GM18517 (cell line): ENCODE measurements at regions not wholly inside any gene's neighbourhood (a gene's known extent, or its start where the extent isn't known, plus 50 kb on each side); places are given as distances from the start of the nearest gene placed in this dataset.
"Not testable (repeated sequence)": the region's sequence is repeated elsewhere in the genome, so short reads cannot be mapped to it uniquely, and the experiment has no call there.

ENCODE experiments used
- ATAC-seq: cut with Tn5 transposase; IDR thresholded peaks from one replicate; pipeline ENCODE4 v1.9.1; 2021; ENCODE audit warnings: mild to moderate bottlenecking, moderate library complexity; ENCODE audit not compliant: unreplicated experiment

- ATAC-seq = no peak
Observed at GRCh38 chr1:58966103-58966916, 182.5 kb upstream of the JUN start.

- no peak for ATAC-seq
Observed at GRCh38 chr1:58966917-58967740, 183.3 kb upstream of the JUN start.

DNA sequence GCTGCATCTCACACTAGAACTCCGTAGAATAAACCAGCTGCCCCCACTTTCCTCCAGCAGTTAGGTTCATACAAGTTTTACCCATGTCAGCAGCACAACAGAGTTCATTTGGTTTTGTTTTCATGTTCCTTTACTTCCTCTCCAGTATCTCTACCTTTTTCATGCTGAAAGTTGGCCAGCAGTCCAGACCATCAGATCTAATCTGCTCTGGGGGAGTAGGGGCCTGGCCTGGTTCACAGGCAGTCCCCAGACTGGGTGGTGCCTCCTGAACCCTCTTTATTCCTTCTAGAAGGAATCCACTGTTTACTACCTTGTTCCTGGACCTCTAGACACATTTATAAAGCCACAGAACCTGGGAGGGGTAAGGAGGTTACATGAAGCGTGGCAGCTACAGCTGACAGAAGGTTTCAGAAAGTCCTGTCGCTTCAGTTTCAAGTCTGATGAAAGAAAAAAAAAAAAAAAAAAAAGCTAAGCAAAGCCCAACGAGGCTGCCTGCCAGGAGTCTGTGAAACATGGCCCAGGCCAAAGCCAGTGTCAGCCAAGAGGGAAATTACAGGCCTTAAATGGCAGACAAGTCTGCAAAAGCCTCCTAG is 184.6 kb upstream of the JUN start:
- ATAC-seq = peak; percentile 91

- ATAC-seq = not testable (repeated sequence)
Observed at GRCh38 chr1:58969176-58969575, 185.3 kb upstream of the JUN start.

- no peak for ATAC-seq
Observed at GRCh38 chr1:58971629-58972140, 187.8 kb upstream of the JUN start.

GRCh38 chr1:58975888-58976287 is 192.0 kb upstream of the JUN start:
- ATAC-seq = no peak

GRCh38 chr1:58976294-58976693 is 192.4 kb upstream of the JUN start:
- no peak for ATAC-seq

- no peak for ATAC-seq
Observed at GRCh38 chr1:58977598-58977997, 193.8 kb upstream of the JUN start.

- no peak for ATAC-seq
Observed at GRCh38 chr1:58978096-58978495, 194.2 kb upstream of the JUN start.

GRCh38 chr1:58979086-58979485 is 195.2 kb upstream of the JUN start:
- no peak for ATAC-seq

DNA sequence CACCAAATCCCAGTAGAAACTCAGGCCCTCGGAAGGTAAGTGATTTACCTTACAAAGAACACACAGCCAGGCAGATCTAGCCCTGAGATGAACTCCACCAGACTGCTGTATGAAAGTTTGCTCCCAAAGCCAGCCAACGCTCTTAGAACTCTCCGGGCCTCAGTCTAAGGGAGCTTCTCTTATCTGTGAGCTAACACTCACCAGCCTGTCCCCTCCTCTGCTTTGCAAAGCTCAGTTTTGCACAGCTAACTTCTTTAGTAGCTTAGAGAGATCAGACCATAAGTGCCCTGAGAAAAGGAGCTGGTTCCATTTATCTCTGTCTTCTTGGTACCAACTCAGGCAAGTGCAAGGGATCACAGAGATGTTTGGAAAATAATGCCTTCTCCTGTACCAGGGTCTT is 195.8 kb upstream of the JUN start:
- ATAC-seq = no peak

- ATAC-seq = no peak
Observed at GRCh38 chr1:58981392-58981791, 197.5 kb upstream of the JUN start.

- ATAC-seq = no peak
Observed at GRCh38 chr1:58982259-58982998, 198.6 kb upstream of the JUN start.

- ATAC-seq = no peak
Observed at GRCh38 chr1:58983162-58983561, 199.3 kb upstream of the JUN start.

DNA sequence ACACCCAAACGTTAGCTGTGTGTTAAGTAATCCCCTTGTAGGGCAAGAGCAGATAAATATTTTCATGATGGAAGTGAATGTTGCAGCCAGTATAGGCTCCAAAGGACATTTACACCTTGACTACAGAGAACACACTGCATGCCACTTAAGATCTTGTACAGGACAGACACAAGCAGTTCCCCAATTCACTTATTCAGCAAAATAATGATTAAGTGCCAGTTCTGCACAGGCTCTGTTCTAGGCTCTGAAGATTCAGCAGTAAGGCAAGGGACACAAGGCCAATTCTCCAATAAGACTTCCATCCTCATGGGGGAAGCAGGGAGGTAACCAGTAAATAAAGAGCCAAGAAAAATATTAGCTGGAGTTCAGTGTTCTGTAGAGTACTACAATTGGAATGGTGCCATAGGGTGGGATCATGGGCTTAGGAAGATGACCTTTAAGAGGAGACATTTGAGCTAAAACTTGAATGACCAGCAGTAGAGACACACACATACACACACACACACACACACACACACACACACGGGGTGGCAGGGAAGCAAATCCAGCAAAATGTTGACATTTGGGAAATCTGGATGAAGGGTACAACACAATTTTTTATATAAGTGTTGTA is 199.9 kb upstream of the JUN start:
- no peak for ATAC-seq

GRCh38 chr1:58986996-58987767 is 203.3 kb upstream of the JUN start:
- no peak for ATAC-seq

DNA sequence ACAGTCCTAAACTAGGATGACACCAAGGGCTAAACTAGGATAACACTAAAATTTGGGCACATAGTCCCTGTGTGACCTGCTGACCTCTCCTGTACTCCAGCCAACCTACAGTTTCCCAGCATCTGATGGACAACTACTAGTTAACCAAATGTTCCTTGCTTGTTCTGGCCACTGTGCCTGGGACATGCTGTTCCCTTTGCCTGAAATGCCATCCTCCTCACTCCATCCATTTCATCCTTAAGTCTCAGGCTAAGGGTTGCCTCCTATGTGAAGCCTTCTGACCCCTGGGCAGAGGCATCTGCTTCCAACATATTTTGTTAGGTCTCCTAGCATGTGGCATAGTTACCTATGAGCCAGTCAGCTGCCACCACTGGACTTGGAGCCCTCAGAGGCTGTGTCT is 204.9 kb upstream of the JUN start:
- no peak for ATAC-seq

- ATAC-seq = no peak
Observed at GRCh38 chr1:58989845-58990244, 206.0 kb upstream of the JUN start.

DNA sequence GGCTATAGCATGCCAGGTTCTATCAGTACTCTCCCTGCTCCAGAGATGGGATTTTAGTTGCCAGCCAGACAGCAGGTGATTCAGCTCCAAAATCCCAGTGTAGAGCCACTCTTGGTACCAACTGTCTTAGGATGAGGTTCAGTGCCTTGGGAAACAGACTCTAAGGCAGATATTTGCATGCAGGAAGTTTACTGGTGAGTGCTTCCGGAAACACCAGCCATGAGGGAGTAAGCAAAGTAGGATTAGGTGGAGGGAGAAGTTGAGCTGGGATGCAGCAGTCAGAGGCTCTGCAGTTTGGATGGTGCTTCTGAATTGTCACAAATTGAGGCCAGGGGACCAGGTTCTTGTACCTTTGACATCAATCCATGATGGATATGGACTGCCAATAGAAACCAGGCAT is 207.5 kb upstream of the JUN start:
- no peak for ATAC-seq

DNA sequence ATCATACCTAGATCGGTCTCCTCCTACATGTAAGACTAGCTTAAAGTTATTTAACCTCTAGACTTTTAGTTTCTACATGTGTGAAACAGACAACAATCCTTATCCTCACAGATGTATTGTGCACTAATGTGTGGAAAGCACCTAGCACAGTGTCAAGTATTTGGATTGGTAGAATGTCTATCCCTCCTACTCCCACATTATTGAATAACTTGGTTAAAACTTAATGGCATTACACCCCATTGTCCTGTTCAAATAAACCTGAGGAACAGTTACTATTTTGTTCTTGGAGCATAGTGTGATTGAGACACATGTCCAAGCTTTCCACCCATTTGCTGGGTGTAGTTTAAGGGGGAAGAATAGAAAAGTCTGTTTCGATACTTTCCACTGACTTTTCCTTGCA is 208.8 kb upstream of the JUN start:
- no peak for ATAC-seq
